Gastrocnemius medialis (tissue), 4 donors: ENCODE measurements at regions not wholly inside any gene's neighbourhood (a gene's known extent, or its start where the extent isn't known, plus 50 kb on each side); places are given as distances from the start of the nearest gene placed in this dataset.

Source experiments
- POLR2A ChIP-seq, 2 donors: fragments of 450-650 bp; IDR thresholded peaks; one replicate each; pipeline ENCODE4 v1.6.1; 2017; ENCODE audit warnings: antibody characterized with exemption in 2 of 2, mild to moderate bottlenecking in 2 of 2, moderate library complexity in 2 of 2
- TF ChIP-seq, protein P1 (sequence below), 5 experiments: fragments of 450-650 bp in 3 of 5; fragments of 200-600 bp in 2 of 5; sonication (generic) in 2 of 5; IDR thresholded peaks in 4 of 5; conservative IDR thresholded peaks in 1 of 5; 1 replicate in 4 of 5; 2 replicates in 1 of 5; pipeline ENCODE4 v1.5.1; 2016 to 2019; ENCODE audit warnings: antibody characterized with exemption in 5 of 5, mild to moderate bottlenecking in 3 of 5, moderate library complexity in 3 of 5

DNA sequence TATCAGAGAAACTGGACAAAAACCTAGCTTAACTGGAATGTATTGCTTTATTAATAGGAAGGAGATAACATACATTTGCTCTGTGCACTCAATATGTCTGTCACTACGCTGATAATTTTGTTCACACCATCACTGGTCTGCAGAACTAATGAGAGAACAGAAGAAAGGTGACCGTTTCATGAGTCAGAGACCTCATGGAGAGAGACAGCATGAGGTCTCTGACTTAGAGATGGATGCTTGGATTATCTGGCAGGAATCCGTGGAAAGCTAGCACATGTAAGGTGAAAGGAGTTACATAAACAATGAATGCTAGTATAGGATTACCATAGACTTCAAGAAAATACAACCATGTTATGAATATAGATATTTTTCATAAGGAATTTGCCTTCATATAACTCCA, 947.3 kb downstream of the IPMK start:
- TF ChIP-seq, protein P1, sequence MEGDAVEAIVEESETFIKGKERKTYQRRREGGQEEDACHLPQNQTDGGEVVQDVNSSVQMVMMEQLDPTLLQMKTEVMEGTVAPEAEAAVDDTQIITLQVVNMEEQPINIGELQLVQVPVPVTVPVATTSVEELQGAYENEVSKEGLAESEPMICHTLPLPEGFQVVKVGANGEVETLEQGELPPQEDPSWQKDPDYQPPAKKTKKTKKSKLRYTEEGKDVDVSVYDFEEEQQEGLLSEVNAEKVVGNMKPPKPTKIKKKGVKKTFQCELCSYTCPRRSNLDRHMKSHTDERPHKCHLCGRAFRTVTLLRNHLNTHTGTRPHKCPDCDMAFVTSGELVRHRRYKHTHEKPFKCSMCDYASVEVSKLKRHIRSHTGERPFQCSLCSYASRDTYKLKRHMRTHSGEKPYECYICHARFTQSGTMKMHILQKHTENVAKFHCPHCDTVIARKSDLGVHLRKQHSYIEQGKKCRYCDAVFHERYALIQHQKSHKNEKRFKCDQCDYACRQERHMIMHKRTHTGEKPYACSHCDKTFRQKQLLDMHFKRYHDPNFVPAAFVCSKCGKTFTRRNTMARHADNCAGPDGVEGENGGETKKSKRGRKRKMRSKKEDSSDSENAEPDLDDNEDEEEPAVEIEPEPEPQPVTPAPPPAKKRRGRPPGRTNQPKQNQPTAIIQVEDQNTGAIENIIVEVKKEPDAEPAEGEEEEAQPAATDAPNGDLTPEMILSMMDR (IDR thresholded peaks at IDR 0.05 in 4 of 5, conservative IDR thresholded peaks at IDR 0.05 in 1 of 5) = no peak
- TF ChIP-seq POLR2A (IDR thresholded peaks at IDR 0.05) = no peak
